ENCODE measurements at regions not wholly inside any gene's neighbourhood (a gene's known extent, or its start where the extent isn't known, plus 50 kb on each side); places are given as distances from the start of the nearest gene placed in this dataset.

DNA sequence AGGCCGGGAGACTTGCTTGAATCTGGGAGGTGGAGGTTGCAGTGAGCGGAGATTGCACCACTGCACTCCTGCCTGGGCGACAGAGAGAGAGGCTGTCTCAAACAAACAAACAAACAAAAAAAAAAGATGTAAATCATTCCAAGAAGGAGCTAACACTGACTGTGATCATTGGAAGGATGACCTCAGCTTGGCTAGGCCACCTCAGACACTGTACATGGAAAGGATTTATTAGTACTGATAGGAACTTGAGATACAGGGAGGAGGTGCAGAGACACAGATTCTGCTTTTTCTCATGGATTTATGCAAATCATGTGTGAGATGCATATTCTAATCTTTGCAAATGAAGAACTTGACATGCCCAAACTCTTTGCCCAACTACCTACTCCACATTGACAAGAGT, 293.6 kb downstream of the HIVEP2 start:
- H3K36me3 Mint-ChIP-seq (ENCODE audit: unreplicated experiment) = no peaks in the 10 kb centered on the region
- peaks cover 62% of the 10 kb centered on the region for H3K27me3 Mint-ChIP-seq (ENCODE audit: unreplicated experiment)
- no peak for DNase-seq (ENCODE audit: extremely low spot score, unreplicated experiment)
- no peak overlapping the region for H3K27ac Mint-ChIP-seq (ENCODE audit: unreplicated experiment)
- no peak for TF ChIP-seq CTCF (IDR thresholded peaks at IDR 0.05)
- no peak overlapping the region for H3K4me3 Mint-ChIP-seq (ENCODE audit: unreplicated experiment)
- no peaks in the 10 kb centered on the region for H3K4me1 Mint-ChIP-seq (ENCODE audit: unreplicated experiment)
- H3K9me3 Mint-ChIP-seq (ENCODE audit: unreplicated experiment) = no peaks in the 10 kb centered on the region

DNA sequence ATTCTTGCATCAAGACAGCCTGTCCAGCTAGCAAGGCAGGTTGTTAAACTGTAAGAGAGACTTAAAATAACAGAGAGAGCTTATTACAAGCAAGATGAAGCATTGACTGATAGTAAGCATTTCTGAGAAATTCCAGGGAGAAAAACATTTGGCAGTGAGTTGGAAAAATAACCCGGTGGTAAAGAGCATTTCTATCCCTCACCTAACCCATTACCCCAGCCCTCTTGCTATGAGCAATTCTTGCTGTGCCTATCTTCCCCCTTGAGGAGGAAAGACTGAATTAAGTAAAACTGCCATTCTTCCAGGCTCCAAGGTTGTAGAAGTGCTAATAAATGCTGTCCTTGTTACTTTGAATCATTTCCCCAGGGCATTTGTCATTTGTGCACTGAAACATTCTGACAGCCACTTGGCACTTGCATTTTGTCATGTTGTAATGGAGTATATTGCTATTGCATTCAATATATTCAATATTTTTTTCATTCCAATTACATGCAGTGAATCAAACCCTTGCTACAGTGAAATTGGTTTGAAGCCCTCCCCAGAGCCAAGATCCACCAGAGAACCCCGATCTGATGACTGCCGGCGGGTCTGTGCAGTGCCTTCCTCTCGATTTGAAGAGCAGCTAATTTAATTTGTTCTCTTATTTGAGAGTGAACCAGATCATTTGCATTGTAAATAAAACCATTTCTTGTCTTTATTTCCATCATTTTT, 291.1 kb downstream of the HIVEP2 start:
- peaks cover 65% of the 10 kb centered on the region for H3K27me3 Mint-ChIP-seq (ENCODE audit: unreplicated experiment)

DNA sequence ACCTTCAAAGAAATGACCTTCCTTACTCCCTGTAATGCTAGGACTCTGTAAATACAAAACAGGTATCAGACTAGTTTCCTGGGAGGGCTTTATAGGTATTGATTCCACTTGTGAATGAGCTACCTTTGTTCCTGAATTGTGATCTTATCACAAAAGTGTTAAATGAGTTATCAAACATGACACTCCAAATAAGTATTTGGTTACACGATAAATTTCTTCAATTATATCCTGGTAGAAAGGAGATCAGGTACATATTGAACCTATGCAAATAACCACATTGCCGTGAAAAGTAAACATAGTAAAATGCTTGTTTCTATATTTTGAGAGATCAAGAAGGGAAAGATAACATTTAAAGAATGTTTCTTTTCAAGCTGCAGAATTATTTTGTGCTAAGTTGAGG, 285.3 kb downstream of the HIVEP2 start:
- Mint-ChIP-seq H3K27me3 (ENCODE audit: unreplicated experiment) (peaks cover 66% of the 10 kb centered on the region), H3K9me3 (ENCODE audit: unreplicated experiment) (peaks cover 20% of the 10 kb centered on the region), H3K36me3 (ENCODE audit: unreplicated experiment) (no peaks in the 10 kb centered on the region), H3K4me3 (ENCODE audit: unreplicated experiment) (no peak overlapping the region), H3K27ac (ENCODE audit: unreplicated experiment) (no peak overlapping the region), H3K4me1 (ENCODE audit: unreplicated experiment) (no peaks in the 10 kb centered on the region)
- DNase-seq (ENCODE audit: extremely low spot score, unreplicated experiment) = no peak
- no peak for TF ChIP-seq CTCF (IDR thresholded peaks at IDR 0.05)

More for the DNA sequence above, 291.1 kb downstream of the HIVEP2 start:
- Mint-ChIP-seq H3K27ac (ENCODE audit: unreplicated experiment) (no peak overlapping the region), H3K4me1 (ENCODE audit: unreplicated experiment) (no peaks in the 10 kb centered on the region), H3K9me3 (ENCODE audit: unreplicated experiment) (no peaks in the 10 kb centered on the region), H3K4me3 (ENCODE audit: unreplicated experiment) (no peak overlapping the region), H3K36me3 (ENCODE audit: unreplicated experiment) (no peaks in the 10 kb centered on the region)
- DNase-seq (ENCODE audit: extremely low spot score, unreplicated experiment) = no peak
- no peak for TF ChIP-seq CTCF (IDR thresholded peaks at IDR 0.05)

DNA sequence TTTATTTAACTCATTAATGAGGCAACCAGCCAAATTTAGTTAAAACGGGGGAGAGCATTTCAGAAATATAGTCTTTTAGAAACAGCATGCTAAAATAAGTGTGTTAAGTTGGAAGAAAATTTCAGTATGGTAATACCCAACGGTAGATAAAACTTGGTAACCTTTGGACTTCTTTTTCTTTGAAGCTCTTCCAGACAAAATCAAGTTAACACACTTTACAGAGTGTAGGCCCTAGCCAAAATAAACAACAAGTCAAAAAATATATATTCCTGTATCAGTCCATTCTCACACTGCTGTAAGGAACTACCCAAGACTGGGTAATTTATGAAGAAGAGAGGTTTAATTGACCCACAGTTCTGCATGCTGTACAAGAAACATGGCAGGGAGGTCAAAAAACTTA, 279.6 kb downstream of the HIVEP2 start:
- H3K4me1 Mint-ChIP-seq (ENCODE audit: unreplicated experiment) = no peaks in the 10 kb centered on the region
- no peak for DNase-seq (ENCODE audit: extremely low spot score, unreplicated experiment)
- H3K4me3 Mint-ChIP-seq (ENCODE audit: unreplicated experiment) = no peak overlapping the region
- H3K36me3 Mint-ChIP-seq (ENCODE audit: unreplicated experiment) = no peaks in the 10 kb centered on the region
- H3K9me3 Mint-ChIP-seq (ENCODE audit: unreplicated experiment) = peaks cover 20% of the 10 kb centered on the region
- peaks cover 31% of the 10 kb centered on the region for H3K27me3 Mint-ChIP-seq (ENCODE audit: unreplicated experiment)
- no peak for TF ChIP-seq CTCF (IDR thresholded peaks at IDR 0.05)
- no peak overlapping the region for H3K27ac Mint-ChIP-seq (ENCODE audit: unreplicated experiment)

- Mint-ChIP-seq H3K27ac (ENCODE audit: unreplicated experiment) (no peak overlapping the region), H3K9me3 (ENCODE audit: unreplicated experiment) (peaks cover 20% of the 10 kb centered on the region), H3K4me1 (ENCODE audit: unreplicated experiment) (no peaks in the 10 kb centered on the region), H3K36me3 (ENCODE audit: unreplicated experiment) (no peaks in the 10 kb centered on the region), H3K27me3 (ENCODE audit: unreplicated experiment) (peaks cover 32% of the 10 kb centered on the region), H3K4me3 (ENCODE audit: unreplicated experiment) (no peak overlapping the region)
- no peak for DNase-seq (ENCODE audit: extremely low spot score, unreplicated experiment)
- no peak for TF ChIP-seq CTCF (IDR thresholded peaks at IDR 0.05)
These were observed 278.3 kb downstream of the HIVEP2 start for GRCh38 chr6:142666599-142667185.
